RWPE2 (cell line): ENCODE measurements at regions not wholly inside any gene's neighbourhood (a gene's known extent, or its start where the extent isn't known, plus 50 kb on each side); places are given as distances from the start of the nearest gene placed in this dataset.

Source experiments
- ATAC-seq: fragments of 200-7000 bp; cut with Tn5 transposase; 3 replicates; pipeline ENCODE4 v1.9.1; 2021; ENCODE audit warnings: low read depth
- DNase-seq: peaks from one replicate; pipeline ENCODE4 v3.0.0-alpha.2; 2020; ENCODE audit warnings: low spot score
- H3K27ac ChIP-seq: fragments of 450-650 bp; 2 replicates; pipeline ENCODE4 v1.5.1; 2017; ENCODE audit warnings: mild to moderate bottlenecking; ENCODE audit not compliant: poor library complexity, severe bottlenecking
- H3K27me3 ChIP-seq: fragments of 250-450 bp; sonication (Bioruptor Pico); 2 replicates; pipeline ENCODE4 v1.5.1; 2021; ENCODE audit warnings: mild to moderate bottlenecking, moderate library complexity; ENCODE audit not compliant: insufficient read depth, poor library complexity, severe bottlenecking
- H3K36me3 ChIP-seq: fragments of 250-450 bp; sonication (Bioruptor Pico); 2 replicates; pipeline ENCODE4 v1.5.1; 2020; ENCODE audit warnings: low read depth, mild to moderate bottlenecking, moderate library complexity
- H3K4me1 ChIP-seq: fragments of 250-450 bp; sonication (Bioruptor Pico); 2 replicates; pipeline ENCODE4 v1.5.1; 2021; ENCODE audit warnings: mild to moderate bottlenecking, moderate library complexity; ENCODE audit not compliant: insufficient read depth, poor library complexity, severe bottlenecking
- H3K4me3 ChIP-seq: fragments of 250-450 bp; sonication (Bioruptor Pico); 2 replicates; pipeline ENCODE4 v1.5.1; 2021; ENCODE audit warnings: mild to moderate bottlenecking, moderate library complexity; ENCODE audit not compliant: severe bottlenecking
- H3K9me3 ChIP-seq: fragments of 250-450 bp; sonication (Bioruptor Pico); 2 replicates; pipeline ENCODE4 v1.5.1; 2021; ENCODE audit warnings: mild to moderate bottlenecking, moderate library complexity; ENCODE audit not compliant: severe bottlenecking
- CTCF ChIP-seq: fragments of 450-650 bp; IDR thresholded peaks from one replicate; pipeline ENCODE4 v1.5.1; 2017; ENCODE audit warnings: mild to moderate bottlenecking, moderate library complexity; ENCODE audit not compliant: poor library complexity, severe bottlenecking

GRCh38 chr5:52204310-52204709, 583.4 kb upstream of the ITGA1 start:
- TF ChIP-seq CTCF, result no peak
- no peaks in the 10 kb centered on the region for H3K9me3 ChIP-seq
- DNase-seq, result no peak
- no peaks in the 10 kb centered on the region for H3K36me3 ChIP-seq
- no peak for ATAC-seq
- H3K4me3 ChIP-seq, result no peak overlapping the region
- no peaks in the 10 kb centered on the region for H3K4me1 ChIP-seq
- H3K27ac ChIP-seq, result no peak overlapping the region
- H3K27me3 ChIP-seq, result peaks cover 2% of the 10 kb centered on the region
